ENCODE measurements at regions not wholly inside any gene's neighbourhood (a gene's known extent, or its start where the extent isn't known, plus 50 kb on each side); places are given as distances from the start of the nearest gene placed in this dataset.

DNA sequence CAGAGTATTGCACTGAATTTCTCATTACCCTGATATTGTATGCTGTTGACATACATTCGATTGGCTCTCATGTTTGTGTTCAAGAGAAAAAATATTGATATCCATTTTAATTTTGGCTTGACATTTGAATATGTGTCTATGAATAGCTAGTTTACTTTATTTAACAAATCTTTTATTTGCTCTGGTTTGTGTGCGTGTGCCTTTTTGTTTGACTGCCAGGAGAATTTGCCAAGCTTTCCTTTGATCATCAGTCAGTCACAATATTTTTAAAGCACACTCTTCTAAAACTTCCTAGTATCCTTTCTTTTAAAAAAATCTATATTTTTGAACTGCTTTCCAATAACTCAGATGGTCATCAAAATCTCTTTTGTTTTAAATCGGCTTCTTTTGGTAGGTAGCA is 179.3 kb upstream of the FLRT2 start:
- TF ChIP-seq CTCF (IDR thresholded peaks at IDR 0.05): no peak
- TF ChIP-seq POLR2A (IDR thresholded peaks at IDR 0.05): no peak

Data from sigmoid colon (tissue), 3 donors.